DMS 273 (cell line): ENCODE measurements at regions not wholly inside any gene's neighbourhood (a gene's known extent, or its start where the extent isn't known, plus 50 kb on each side); places are given as distances from the start of the nearest gene placed in this dataset.
A peak's percentile ranks its signal among the peaks of the same experiment; 100 is the strongest.
"Not testable (repeated sequence)": the region's sequence is repeated elsewhere in the genome, so short reads cannot be mapped to it uniquely, and the experiment has no call there.

Source experiments
- DNase-seq: peaks from one replicate; lab custom pipeline; 2025; ENCODE audit not compliant: unreplicated experiment; lab: John Stamatoyannopoulos, UW

DNA sequence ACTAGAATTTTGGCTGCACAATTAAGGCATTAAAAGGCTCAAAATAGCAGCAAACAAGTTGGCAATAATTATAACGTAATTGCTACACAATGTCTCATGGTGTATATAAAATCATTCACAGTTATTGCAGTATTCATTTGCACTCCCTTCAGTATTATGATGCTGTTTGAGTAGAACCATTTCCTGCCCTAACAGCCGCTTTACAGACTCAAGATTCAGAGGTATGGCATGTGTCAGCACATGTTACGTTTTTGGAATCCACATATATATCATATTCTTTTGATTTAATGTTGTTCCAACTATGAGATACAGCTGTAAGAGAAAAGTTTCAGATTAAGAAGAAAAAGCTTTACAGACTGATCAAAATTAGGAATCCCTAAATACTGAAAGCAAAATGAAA lies 56.3 kb upstream of the NCKAP5 start:
- no peak for DNase-seq

DNA sequence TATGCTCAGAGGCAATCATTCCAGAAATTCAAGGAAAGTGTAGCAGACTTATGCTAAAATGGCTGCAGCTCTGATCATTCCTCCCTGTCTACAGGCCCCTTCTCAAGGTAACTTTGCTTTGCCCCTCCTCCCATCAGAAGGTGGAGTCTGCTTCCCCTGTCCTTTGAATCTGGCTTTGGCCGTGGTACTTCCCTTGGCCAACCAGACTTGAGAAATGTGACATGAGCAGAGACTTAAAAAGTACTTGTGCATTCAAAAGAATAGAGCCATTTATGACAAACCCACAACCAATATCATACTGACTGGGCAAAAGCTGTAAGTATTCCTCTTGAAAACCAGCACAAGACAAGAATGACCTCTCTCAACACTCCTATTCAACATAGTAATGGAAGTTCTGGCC lies 59.5 kb upstream of the NCKAP5 start:
- DNase-seq, result no peak

DNA sequence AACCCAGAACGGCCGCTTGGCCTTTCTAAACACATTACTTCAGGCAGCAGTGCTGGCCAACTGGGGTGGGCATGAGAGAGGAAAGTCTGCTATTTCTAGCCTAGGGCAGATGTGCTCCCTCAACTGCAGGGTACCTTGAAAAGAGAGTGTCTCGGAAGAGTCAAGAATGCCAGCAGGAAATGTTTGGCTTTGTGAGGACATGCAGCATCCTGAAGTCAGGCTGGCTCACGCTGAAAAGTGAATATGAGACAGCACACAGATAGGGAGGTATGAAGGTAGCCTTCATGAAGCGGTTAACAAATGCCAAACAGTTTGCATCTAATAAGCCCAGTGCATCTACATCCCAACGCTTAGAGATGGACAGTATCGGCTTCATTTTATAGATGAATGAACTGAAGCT lies 65.0 kb upstream of the NCKAP5 start:
- no peak for DNase-seq

DNA sequence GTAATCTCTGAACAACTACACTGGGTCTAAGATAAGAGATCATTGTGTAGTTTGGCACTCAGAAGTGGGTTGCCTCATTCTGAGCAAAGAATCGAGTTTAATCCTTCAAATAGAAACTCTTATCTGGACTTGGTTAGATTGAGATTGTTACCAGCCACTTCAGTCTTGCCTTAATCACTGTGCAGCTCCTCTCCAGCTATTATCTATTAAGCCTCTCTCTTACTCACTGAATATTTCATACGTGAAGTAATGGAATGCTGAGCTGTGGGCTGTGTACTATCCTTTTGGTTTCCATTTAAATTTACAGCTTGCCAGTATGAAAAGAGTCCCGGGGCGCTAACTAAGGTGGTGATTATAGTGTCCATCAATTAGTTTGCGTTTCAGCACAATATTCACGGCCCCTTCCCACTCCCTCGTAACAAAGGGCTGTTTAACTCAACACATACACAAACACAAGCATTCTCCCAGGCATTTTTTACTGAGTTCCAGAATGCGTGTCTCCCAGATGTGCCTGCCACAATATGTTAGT lies 65.7 kb upstream of the NCKAP5 start:
- DNase-seq, result no peak

DNA sequence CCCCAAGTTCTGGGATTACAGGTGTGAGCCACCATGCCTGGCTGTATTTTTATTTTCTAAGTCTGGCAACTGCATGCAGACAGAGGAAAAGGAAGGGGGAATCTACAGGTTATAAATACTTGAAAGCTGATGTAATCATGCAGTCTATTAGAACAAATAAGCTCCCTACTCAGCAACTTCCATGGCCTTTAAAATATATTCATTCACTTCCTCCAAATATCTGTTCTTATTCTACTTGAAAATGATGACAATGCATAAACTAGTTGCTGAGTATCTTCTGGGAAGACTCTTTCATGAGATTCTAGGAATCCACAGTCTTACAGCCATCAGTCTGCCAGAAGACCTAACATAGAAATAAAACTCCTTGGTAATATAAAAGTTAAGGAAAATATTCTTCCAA lies 66.9 kb upstream of the NCKAP5 start:
- no peak for DNase-seq

DNA sequence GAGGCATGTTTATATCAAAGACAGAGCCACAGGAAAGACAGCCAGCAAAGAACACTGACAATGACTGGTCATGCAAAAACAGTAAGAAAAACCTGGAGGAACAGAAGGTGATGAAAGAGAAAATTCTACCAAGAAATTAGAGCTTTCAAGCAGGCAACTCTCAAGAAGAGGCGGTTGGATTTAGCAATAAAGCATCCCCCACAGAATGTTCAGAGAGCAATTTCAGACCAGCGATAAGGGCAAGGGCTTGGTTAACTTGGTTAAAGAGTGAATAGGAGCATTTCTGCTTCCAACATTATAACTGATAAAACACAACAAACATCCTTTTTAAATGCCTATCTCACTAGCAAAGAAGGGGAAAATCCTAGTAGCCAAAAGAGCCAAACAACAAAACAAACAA lies 68.0 kb upstream of the NCKAP5 start:
- no peak for DNase-seq

DNA sequence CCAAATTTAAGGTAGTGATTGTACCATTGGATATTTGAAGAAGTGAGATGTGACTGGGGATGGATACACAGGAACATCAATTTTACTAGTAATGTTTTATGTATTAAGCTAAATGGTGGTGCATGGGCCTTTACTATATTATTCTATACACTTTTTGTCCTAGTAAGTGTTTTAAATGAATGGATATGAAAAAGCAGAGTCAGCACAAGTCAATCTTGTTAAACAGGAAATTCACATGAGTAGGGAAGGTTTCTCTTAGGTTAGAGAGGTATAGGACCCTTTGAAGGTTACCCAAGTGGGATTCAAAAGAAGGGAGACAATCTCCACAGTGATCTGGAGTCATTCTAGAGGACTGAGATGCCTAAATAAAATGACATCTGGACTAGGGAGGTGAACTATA lies 71.8 kb upstream of the NCKAP5 start:
- no peak for DNase-seq

DNA sequence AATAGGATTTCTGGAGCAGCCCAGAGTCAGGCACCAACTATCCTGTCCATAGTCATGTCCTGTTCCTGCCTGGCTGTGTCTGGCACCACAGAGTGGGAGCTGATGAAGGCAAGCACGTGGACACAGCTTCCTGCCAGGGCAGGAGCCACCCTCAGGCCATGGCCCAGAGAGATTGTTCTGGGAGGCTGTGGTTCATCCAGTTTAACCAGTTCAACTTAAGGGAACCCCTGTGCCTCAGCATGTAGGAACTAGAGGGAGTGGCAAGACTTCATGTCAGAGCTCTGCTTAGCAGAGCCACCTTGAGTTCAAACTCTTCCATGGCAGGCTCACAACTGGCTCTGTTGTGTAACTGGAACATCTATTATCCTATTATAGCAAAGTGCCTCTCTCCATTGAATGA lies 73.2 kb upstream of the NCKAP5 start:
- peak; percentile 14 for DNase-seq

DNA sequence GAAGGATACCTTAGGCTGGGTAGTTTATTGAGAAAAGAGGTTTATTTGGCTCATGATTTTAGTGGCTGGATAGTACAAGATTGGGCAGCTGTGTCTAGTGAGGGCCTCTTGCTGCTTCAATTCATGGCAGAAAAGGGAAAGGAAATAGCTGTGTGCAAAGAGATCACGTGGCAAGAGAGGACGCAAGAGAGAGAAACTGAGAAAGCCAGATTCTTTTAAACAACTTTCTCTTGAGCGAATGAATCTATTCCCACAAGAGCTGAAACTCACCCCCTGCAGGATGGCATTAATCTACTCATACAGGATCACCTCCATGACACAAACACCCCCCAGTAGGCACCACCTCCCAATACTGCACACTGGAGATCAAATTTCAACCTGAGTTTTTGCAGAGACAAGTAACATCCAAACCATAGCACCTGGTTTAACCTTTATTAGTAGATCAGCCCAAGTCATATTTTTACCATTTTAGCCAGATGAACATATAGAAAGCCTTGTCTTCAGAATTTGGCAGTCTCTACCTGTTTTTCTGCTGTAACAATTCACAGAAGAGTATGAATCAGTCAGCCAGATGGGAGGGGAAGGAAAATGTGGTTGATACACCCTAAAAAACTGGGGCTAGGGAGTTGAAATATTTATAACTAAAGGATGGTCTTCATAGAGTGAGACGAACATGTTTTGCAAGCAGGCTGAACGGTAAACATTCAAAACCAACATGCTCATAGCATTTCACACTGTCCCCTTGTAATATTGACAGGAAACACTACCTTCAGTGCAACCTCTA lies 73.9 kb upstream of the NCKAP5 start:
- no peak for DNase-seq

DNA sequence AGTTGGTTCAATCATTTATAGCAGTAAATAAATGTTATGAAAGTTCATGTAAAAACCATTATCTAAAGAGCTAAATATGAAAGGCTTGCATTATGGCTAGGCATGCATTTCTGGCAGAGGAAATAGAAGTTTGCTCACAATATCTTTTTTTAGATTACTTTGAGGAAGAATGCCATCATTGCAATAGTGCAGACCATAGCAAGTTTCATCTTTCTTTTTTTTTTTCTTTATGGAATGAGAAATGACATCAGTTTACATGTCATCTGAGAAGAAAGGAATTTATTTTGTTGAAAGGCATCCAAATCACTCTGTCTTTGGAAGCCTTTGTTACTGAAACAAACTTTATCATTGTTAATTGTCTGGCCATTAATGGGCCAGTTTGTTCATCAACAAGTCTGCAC lies 74.5 kb upstream of the NCKAP5 start:
- no peak for DNase-seq

DNA sequence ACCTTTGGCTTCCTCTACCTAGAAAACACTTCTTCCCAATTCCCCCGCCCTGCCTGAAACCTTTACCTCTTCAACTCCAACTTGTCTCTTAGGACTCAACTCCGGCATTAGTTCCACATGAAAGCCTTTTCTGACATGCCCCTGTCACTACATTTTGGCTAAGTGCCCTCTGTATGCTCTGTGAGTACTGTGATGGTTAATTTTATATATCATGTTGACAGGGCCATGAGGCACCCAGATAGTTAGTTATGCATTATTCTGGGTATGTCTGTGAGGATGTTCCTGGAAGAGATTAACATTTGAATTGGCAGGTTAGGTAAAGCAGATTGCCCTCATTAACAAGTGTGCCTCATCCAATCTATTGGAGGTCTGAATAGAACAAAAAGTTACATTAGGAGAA lies 75.6 kb upstream of the NCKAP5 start:
- DNase-seq, result no peak

DNA sequence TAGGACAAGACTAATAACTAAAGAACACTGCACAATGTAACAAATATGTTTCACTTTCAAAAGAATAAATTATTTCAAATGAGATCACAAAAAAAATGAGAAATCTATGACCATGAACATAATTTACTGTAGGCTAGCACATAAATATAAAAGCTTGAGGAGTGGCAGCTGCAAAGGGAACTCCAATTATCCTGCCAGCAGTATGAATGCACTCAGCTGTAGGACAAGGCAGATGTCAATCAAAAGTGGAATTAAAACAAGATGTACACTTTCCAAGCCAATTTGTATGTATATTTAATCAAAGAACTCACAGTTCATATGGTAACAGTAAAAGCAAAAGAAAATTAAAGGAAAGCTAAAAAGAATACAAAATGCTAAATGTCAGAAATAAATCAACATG lies 76.6 kb upstream of the NCKAP5 start:
- DNase-seq, result no peak

DNA sequence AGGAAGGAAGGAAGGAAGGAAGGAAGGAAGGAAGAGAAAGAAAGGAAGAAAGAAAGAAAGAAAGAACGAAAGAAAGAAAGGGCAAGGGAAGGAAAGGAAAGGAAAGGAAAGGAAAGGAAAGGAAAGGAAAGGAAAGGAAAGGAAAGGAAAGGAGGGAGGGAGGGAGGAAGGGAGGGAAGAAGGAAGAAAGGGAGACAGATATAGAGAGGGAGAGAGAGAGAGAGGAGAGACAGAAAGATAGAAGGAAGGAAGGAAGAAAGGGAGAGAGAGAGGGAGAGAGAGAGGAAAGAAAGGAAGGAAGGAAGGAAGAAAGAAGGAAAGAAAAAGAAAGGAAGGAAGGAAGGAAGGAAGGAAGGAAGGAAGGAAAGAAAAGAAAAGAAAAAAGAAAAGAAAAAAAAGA lies 79.1 kb upstream of the NCKAP5 start:
- DNase-seq, result not testable (repeated sequence)

DNA sequence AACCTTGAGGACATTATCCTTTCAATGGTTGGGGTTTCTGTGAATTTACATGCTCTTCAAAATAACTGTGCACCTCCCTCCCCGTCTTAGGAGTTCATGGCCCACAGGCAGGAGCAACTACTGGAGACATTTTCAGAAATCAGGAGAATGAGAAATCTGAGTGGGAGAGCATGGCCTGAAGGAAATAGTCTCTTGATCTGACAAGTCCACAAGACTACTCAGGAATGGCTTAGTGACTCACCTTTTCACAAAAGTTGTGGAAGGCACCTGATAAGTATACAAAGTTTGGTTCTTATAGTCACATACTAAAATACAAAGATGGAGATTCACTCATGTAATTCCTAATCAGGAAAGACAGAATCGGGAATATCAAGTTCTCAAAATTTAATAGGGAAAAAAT lies 83.6 kb upstream of the NCKAP5 start:
- DNase-seq, result no peak

DNA sequence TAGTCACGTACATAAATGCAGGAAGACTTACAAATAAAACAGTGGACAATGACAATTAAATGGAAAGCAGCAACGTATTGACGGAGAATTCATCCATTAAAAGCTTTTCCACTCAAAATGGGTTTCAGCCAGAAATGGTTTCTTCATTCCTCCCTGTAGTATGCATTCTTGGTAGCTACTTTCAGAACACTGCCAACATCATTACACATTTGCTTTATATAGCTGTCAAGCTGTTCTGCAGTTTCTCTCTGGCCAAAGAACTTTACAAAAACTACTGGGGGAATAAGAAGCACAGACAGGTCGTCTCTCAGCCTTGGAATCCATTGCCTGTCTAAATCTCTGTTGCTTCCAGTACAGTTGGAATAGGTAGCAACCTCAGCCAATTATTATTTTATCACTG lies 84.1 kb upstream of the NCKAP5 start:
- DNase-seq, result no peak

DNA sequence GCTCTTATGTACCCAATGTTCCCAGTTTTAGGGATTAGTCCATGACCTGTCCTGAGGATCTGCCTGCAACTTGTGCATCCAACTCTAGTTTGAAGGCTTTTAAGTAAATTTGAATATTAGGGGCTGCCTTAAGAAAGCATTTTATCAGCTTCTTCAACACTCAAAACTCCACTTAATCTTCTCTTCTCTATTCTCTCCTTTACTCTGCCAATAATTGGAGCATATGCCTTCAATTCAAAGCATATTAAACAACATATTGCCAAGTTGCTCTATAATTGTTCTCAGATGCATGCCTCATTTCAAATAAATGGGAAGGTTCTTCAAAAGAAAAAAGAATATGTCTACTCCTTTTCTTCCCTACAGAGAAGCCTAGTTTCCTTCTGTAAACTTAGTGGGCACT lies 84.8 kb upstream of the NCKAP5 start:
- no peak for DNase-seq

DNA sequence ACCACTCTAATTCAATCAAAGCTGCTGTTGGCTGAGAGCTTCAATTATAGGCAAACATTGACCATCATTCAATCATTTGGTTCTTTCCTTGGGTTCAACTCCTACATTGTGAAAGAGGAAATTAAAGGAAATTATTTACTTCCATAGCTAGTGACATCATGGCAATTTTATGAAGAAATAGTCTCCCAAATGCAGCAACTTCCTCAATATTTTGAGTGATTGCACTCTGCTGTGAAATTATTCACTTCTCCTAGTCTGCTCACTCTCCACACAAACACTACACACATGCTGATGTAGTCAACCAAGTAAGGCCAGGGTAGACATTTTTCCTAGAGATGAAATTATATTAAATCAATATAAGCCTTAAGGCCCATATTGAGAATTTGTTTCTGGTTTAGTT lies 86.7 kb upstream of the NCKAP5 start:
- DNase-seq, result no peak

DNA sequence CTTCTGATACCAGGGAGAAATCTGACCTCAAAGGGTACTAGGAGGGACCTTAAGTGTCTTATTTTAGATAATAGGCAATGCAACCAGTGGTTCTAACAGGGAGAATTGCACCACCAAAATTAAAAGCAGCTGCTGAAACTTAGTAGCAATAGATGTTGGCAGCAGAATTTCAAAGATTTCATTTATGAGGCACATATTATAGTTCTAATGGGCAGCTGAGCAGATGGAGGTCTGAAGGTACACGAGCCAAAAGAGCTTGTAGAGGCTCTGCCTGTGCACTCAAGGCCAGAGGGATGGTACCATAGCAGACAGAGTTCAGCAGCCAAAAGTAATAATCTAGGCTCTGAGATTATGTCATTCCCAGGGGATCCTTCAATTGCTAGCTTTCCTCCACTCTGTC lies 87.3 kb upstream of the NCKAP5 start:
- no peak for DNase-seq

DNA sequence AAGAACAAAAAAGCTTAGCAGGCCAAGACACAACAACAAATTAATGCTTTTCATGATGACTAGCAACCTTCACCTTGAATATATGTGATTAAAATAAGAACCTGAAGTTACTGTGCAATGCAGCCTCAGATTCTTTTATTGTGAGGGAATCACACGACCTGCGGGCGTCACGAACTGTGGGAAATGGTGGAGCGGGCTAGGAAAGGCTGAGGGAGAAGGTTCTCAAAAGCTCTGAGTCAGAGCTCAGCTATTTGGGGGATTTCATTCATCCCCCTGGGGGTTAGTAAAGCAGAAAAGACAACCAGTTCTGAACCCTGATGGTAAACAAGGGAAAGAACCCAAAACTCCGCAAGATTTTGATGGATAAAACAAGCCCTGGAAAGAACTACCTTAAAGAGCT lies 89.3 kb upstream of the NCKAP5 start:
- no peak for DNase-seq

DNA sequence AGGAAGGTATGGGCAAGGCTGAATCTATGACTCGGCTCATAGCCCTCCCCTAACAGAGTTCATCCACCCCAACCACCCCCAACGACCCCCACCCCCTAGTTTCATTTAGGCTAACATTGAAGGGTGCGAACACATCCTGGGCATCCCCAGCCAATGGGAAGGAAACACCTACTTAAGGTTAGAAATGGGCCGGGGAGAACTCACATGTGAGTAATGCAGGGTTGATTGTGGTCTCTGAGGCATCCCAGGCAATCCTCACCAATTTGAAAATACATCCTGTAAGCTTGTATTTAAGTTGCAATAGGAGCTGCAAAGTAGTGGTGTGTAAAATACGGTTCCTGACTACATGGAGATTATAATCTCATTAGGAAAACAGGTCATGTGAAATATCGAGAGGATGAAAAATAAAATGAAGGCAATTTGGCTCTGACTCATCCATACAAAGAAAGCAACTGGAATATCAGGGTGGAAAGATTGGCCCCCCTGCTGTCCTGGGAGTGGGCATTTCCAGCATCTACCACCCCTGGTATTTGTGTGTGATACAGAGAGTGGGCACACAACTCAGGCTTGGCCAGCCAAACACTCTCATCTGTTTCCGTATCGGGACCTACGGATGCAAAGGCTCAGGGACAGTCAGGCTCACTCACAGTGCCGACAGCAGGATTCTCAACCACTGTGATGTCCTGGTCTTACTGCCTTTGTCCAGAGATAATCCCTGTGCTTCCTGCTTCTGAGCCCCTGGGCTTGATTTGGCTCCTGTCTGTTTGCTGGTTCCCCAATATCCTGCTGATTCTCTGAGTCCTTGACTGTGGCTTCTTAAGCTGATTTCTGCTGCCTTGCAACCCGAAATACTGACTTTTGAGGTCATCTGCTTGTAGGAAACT lies 90.0 kb upstream of the NCKAP5 start:
- no peak for DNase-seq

DNA sequence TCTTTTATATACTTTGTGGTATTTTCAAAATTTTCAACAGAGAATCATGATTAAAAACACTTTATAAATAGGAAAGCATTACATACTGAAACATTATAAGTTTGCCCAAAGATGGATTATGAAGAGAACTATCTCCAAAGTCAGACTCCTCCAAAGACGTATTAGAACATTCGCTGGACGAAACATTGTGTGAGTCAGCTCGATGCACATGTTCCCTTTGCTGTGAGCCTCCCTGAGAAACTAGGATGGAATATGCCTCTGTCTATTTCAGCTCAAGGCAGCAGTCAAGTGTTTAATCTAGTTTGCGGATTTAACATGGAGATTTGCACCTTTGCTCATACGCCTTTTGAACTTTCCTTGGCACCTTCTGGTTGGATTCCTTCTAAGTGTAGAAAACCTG lies 92.2 kb upstream of the NCKAP5 start:
- DNase-seq, result no peak

DNA sequence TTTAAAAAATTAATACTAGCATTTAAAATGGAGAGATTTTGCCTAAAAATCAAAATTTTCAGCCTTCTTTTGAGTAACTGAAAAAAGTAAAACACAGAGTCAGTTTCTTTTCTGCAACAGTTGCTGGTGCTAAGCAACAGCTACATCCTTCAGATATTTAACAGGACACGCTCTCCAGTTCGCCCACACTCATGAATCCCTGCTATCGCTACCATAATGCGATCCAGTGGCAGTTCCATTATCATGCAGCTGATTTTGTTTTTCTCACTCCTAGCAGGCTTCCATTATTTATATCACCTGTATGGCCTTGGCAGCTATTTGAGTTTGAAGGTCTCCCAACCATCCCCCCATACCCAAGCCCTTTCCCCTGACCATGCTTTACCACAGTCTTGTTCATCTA lies 93.1 kb upstream of the NCKAP5 start:
- DNase-seq, result no peak
